ENCODE measurements at regions not wholly inside any gene's neighbourhood (a gene's known extent, or its start where the extent isn't known, plus 50 kb on each side); places are given as distances from the start of the nearest gene placed in this dataset.
"Not testable (repeated sequence)": the region's sequence is repeated elsewhere in the genome, so short reads cannot be mapped to it uniquely, and the experiment has no call there.

- Histone ChIP-seq H3K27me3 (replicated peaks; ENCODE audit: insufficient read depth) (no peaks in the 10 kb centered on the region), H3K79me2 (ENCODE audit: insufficient read depth) (no peaks in the 10 kb centered on the region), H3K9me3 (ENCODE audit: low read depth) (no peaks in the 10 kb centered on the region), H3K4me2 (ENCODE audit: unreplicated experiment) (peak overlapping the region; percentile 62), H3K36me3 (ENCODE audit: low read depth) (no peaks in the 10 kb centered on the region), H3F3A (ENCODE audit: insufficient read depth) (peaks cover 47% of the 10 kb centered on the region), H3K4me1 (ENCODE audit: insufficient read depth) (peaks cover 57% of the 10 kb centered on the region), H4K20me1 (ENCODE audit: insufficient read depth) (no peaks in the 10 kb centered on the region), H3K9me2 (ENCODE audit: insufficient read depth) (no peaks in the 10 kb centered on the region), H3K27ac (peak overlapping the region; percentile 71), H2AFZ (peak overlapping the region; percentile 40; the same call in 1 of the 2 replicates), H3K9ac (no peak overlapping the region), H3K4me3 (no peak overlapping the region)
- DNase-seq = no peak
- TF ChIP-seq EZH2phosphoT487 (IDR thresholded peaks at IDR 0.05; ENCODE audit: insufficient read depth, low read depth) (no peak), EZH2 (IDR thresholded peaks at IDR 0.05; ENCODE audit: insufficient read depth, poor library complexity, severe bottlenecking) (no peak)
- in situ Hi-C loops (cut with MboI) = no loop called here
- WGBS, 2 experiments (ENCODE audit: low coverage in 1 of 2, low lambda C conversion rate in 2 of 2, missing lambda C conversion rate in 2 of 2) = 97% methylated on average over 3 of the region's 3 CpGs
Measured at GRCh38 chr3:78257951-78258530, 1218.1 kb downstream of the ROBO2 start.

- no peaks in the 10 kb centered on the region for H3K9me2 ChIP-seq (ENCODE audit: insufficient read depth)
- H3K36me3 ChIP-seq (ENCODE audit: low read depth) = no peaks in the 10 kb centered on the region
- H3K79me2 ChIP-seq (ENCODE audit: insufficient read depth) = no peaks in the 10 kb centered on the region
- TF ChIP-seq EZH2 (IDR thresholded peaks at IDR 0.05; ENCODE audit: insufficient read depth, poor library complexity, severe bottlenecking) (no peak), EZH2phosphoT487 (IDR thresholded peaks at IDR 0.05; ENCODE audit: insufficient read depth, low read depth) (no peak)
- H3K27ac ChIP-seq = peak overlapping the region; percentile 71
- DNase-seq = peak; percentile 79
- H3K4me2 ChIP-seq (ENCODE audit: unreplicated experiment) = peak overlapping the region; percentile 62
- no peaks in the 10 kb centered on the region for H4K20me1 ChIP-seq (ENCODE audit: insufficient read depth)
- no peaks in the 10 kb centered on the region for H3K27me3 ChIP-seq (replicated peaks; ENCODE audit: insufficient read depth)
- H2AFZ ChIP-seq = peak overlapping the region; percentile 40
- H3F3A ChIP-seq (ENCODE audit: insufficient read depth) = peaks cover 47% of the 10 kb centered on the region
- H3K4me3 ChIP-seq = no peak overlapping the region
- in situ Hi-C loops (cut with MboI) = no loop called here
- no peak overlapping the region for H3K9ac ChIP-seq
- H3K4me1 ChIP-seq (ENCODE audit: insufficient read depth) = peaks cover 57% of the 10 kb centered on the region
- no peaks in the 10 kb centered on the region for H3K9me3 ChIP-seq (ENCODE audit: low read depth)
Measured at GRCh38 chr3:78258798-78259197, 1218.9 kb downstream of the ROBO2 start.

GRCh38 chr3:78260388-78260787 is 1220.5 kb downstream of the ROBO2 start:
- H3K4me3 ChIP-seq = no peak overlapping the region
- H2AFZ ChIP-seq = no peak overlapping the region
- H3F3A ChIP-seq (ENCODE audit: insufficient read depth) = peaks cover 35% of the 10 kb centered on the region
- H3K27me3 ChIP-seq (replicated peaks; ENCODE audit: insufficient read depth) = no peaks in the 10 kb centered on the region
- no peaks in the 10 kb centered on the region for H3K36me3 ChIP-seq (ENCODE audit: low read depth)
- no peaks in the 10 kb centered on the region for H3K9me3 ChIP-seq (ENCODE audit: low read depth)
- H3K9me2 ChIP-seq (ENCODE audit: insufficient read depth) = no peaks in the 10 kb centered on the region
- TF ChIP-seq EZH2phosphoT487 (IDR thresholded peaks at IDR 0.05; ENCODE audit: insufficient read depth, low read depth) = no peak
- no peak for TF ChIP-seq EZH2 (IDR thresholded peaks at IDR 0.05; ENCODE audit: insufficient read depth, poor library complexity, severe bottlenecking)
- H3K9ac ChIP-seq = no peak overlapping the region
- H3K79me2 ChIP-seq (ENCODE audit: insufficient read depth) = no peaks in the 10 kb centered on the region
- no peak overlapping the region for H3K4me2 ChIP-seq (ENCODE audit: unreplicated experiment)
- in situ Hi-C loops (cut with MboI) = no loop called here
- H3K27ac ChIP-seq = no peak overlapping the region
- DNase-seq = no peak
- 39 to 53% methylated on average over 1 of the region's 1 CpG for WGBS, 2 experiments (ENCODE audit: low coverage in 1 of 2, low lambda C conversion rate in 2 of 2, missing lambda C conversion rate in 2 of 2)
- peaks cover 50% of the 10 kb centered on the region for H3K4me1 ChIP-seq (ENCODE audit: insufficient read depth)
- no peaks in the 10 kb centered on the region for H4K20me1 ChIP-seq (ENCODE audit: insufficient read depth)

GRCh38 chr3:78266550-78266949 is 1226.7 kb downstream of the ROBO2 start:
- H3K9me3 ChIP-seq (ENCODE audit: low read depth) = not testable (repeated sequence)

GRCh38 chr3:78267235-78267634 is 1227.3 kb downstream of the ROBO2 start:
- Histone ChIP-seq H3K79me2 (ENCODE audit: insufficient read depth) (no peaks in the 10 kb centered on the region), H3K4me1 (ENCODE audit: insufficient read depth) (no peaks in the 10 kb centered on the region), H3F3A (ENCODE audit: insufficient read depth) (no peaks in the 10 kb centered on the region), H4K20me1 (ENCODE audit: insufficient read depth) (no peaks in the 10 kb centered on the region), H3K9me2 (ENCODE audit: insufficient read depth) (no peaks in the 10 kb centered on the region), H3K9me3 (ENCODE audit: low read depth) (no peaks in the 10 kb centered on the region), H3K27me3 (replicated peaks; ENCODE audit: insufficient read depth) (no peaks in the 10 kb centered on the region), H3K9ac (no peak overlapping the region), H3K4me2 (ENCODE audit: unreplicated experiment) (no peak overlapping the region), H3K27ac (no peak overlapping the region), H3K4me3 (no peak overlapping the region), H3K36me3 (ENCODE audit: low read depth) (no peaks in the 10 kb centered on the region), H2AFZ (no peak overlapping the region)
- in situ Hi-C loops (cut with MboI) = no loop called here
- DNase-seq = peak; percentile 14
- TF ChIP-seq EZH2phosphoT487 (IDR thresholded peaks at IDR 0.05; ENCODE audit: insufficient read depth, low read depth) (no peak), EZH2 (IDR thresholded peaks at IDR 0.05; ENCODE audit: insufficient read depth, poor library complexity, severe bottlenecking) (no peak)

More at GRCh38 chr3:78266550-78266949, 1226.7 kb downstream of the ROBO2 start:
- in situ Hi-C loops (cut with MboI); H3K9ac ChIP-seq; DNase-seq; H2AFZ ChIP-seq; H3K4me3 ChIP-seq; H3K27ac ChIP-seq; H4K20me1 ChIP-seq (ENCODE audit: insufficient read depth); H3K79me2 ChIP-seq (ENCODE audit: insufficient read depth); H3K27me3 ChIP-seq (replicated peaks; ENCODE audit: insufficient read depth); H3K36me3 ChIP-seq (ENCODE audit: low read depth); H3K4me2 ChIP-seq (ENCODE audit: unreplicated experiment); H3F3A ChIP-seq (ENCODE audit: insufficient read depth); H3K4me1 ChIP-seq (ENCODE audit: insufficient read depth); H3K9me2 ChIP-seq (ENCODE audit: insufficient read depth): not testable (repeated sequence)
- WGBS, 2 experiments (ENCODE audit: low coverage in 1 of 2, low lambda C conversion rate in 2 of 2, missing lambda C conversion rate in 2 of 2) = 73 to 76% methylated on average over 3 of the region's 3 CpGs

Data from GM23248 (cell line).